SIG-M5 (cell line): ENCODE measurements at regions not wholly inside any gene's neighbourhood (a gene's known extent, or its start where the extent isn't known, plus 50 kb on each side); places are given as distances from the start of the nearest gene placed in this dataset.

ENCODE experiments used
- DNase-seq: peaks from one replicate; lab custom pipeline; 2025; lab: John Stamatoyannopoulos, UW

DNA sequence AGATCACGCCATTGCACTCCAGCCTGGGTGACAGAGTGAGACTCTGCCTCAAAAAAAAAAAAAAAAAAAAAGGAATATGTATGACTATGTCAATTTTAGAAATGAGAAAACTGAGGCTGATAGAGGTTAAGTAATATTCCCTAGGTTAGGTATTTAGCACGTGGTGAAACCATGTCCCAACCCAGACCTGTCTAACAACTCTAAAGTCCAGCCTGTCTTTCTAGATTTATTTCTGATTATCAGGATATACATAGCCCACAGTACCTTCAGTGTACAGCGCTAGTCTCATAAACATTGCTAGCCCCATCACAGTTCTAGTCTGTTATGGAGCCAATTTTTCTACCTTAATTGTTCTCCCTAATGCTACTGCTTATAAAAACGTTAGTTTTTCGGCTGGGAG is 88.4 kb upstream of the RAP2B start:
- no peak for DNase-seq

DNA sequence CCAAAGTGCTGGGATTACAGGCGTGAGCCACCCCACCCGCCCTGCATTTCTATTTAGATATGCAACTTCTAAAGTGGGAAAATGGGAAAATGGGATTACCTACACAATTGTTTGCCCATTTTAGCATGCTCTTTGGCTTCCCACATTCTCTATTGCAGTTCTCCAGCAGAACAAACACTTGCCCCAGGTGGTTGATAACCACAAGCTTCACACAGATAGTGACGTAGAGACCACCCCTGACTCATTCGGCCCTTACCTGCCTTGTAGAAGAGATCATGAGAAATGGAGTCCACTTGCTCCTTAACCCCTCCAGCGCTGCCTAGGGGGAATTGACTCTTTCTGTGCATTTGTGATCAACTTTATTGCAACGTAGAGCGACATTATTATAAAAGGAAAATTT is 83.2 kb upstream of the RAP2B start:
- DNase-seq = no peak

- no peak for DNase-seq
Observed at GRCh38 chr3:153079386-153079785, 82.6 kb upstream of the RAP2B start.

DNA sequence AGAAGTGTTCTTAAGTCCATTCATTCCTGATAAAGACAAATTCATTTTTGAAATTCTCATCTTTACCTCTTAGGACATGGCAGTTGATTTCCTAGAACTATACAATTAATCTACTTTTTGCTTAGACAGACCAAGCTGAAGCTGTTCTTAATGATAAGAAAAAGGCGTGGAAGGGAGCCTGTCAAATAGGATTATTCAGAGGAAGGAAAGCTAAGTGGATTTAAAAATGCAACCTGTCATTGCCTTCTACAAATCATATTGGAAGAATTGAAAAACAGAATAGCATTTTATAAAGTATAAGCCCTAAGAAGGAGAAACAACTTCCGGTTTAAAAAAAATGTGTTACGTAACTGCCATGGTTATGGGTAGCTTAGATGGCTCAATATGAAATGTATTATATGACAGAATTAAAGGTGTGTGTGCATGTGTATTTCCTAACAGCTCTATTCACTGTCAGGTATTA is 81.2 kb upstream of the RAP2B start:
- no peak for DNase-seq

GRCh38 chr3:153084431-153084830 is 77.6 kb upstream of the RAP2B start:
- no peak for DNase-seq

- DNase-seq = no peak
Observed at GRCh38 chr3:153087595-153088566, 74.1 kb upstream of the RAP2B start.

DNA sequence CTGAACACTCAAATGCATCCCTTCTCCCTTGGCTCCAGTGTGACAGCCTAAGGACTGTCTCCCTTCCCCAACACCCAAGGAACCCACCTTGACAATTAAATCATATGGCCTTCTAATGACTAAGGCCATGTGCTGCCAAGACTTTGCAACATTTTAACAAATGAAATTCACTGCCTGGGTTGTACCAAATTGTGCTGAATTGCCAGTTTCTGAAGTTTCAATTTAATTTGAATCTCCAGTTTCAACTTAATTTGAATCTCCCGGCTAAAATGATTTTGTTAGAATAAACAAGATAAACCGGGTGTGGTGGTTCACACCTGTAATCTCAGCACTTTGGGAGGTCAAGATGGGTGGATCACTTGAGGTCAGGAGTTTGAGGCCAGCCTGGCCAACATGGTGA is 72.4 kb upstream of the RAP2B start:
- no peak for DNase-seq

DNA sequence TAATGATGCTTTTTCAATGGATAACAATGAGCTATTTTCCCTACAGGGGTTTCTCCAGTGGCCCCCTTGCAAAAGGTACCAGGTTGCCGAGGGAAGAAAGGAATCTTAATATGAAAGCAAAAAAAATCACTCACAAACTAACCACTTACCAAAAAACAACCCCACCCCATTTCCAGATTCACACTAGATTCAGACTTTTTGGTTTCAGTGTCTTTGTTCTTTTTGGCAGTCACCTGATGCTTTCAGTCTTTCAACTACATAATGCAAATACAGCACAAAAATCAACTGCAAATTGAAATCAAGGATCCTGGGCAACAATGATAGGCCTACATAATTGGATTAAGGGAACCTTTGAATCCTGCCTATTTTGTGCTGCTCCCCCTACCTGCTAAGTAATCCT is 71.1 kb upstream of the RAP2B start:
- no peak for DNase-seq

GRCh38 chr3:153093629-153094028 is 68.4 kb upstream of the RAP2B start:
- no peak for DNase-seq

DNA sequence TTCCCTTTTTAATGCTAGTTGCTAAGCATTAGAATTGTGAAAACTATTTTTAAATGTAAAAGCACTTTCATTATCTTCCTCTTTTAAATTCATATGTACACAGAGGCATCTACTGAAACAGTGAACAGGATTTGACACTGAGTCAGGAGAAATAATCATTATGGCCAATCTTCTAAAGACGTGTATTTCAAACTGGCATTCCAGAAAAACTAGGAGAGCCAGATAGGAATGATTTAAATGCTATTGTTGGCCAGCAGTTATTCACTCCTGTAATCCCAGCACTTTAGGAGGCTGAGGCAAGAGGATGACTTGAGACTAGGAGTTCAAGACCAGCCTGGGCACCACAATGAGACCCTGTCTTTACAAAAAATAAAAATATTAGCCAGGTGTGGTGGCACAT is 67.6 kb upstream of the RAP2B start:
- no peak for DNase-seq

DNA sequence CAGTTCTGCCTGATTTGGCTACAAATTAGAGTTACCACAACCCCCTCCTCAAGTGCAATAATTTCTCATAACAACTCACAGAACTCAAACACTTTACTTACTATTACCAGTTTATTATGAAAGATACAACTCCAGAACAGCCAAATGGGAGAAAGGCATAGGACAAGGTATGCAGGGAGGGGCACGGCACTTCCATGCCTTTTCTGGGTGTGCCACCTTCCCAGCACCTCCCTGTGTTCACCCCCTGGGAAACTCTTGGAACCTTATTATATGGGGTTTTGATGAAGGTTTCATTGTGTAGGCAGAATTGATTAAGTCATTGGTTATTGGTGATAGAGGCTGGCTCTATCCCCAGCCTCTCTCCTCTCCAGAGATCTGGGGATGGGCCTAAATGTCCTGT is 66.6 kb upstream of the RAP2B start:
- DNase-seq = no peak

DNA sequence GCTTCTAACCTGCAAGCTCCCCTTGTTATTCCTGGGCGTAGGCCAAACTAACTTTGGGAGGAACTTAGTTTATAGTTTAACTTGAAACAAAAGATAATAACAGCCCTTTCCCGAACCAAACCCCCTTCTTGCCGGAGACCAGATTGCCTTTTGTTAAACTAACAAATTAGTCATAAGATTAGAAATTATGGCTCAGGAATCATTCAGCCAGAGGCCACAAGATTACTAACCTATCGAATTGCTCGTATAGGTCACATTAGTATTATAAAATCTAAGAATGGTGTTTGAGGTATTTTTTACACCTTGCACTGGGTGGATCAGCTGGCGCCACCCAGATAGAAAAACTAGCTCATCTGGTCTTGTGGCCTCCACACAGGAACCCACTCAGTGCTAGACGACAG is 65.3 kb upstream of the RAP2B start:
- DNase-seq = no peak

GRCh38 chr3:153097213-153097612 is 64.8 kb upstream of the RAP2B start:
- no peak for DNase-seq

DNA sequence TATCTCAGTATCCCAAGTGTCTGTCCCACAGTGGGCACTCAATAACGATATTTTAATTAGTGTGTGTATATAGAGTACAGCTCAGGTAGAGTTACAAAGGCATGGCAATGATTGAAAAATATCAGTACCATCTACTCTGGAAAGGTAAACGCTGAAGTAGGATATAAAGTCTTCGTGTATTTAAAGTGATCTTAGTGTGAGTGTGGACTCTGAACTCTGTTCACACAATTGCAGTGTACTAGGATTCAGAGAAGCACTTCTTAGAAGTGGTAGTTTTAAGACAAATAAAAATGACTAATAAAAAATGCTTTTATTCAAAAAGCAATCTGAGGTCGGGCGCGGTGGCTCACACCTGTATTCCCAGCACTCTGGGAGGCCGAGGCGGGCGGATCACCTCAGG is 62.9 kb upstream of the RAP2B start:
- DNase-seq = no peak

GRCh38 chr3:153103406-153103945 is 58.5 kb upstream of the RAP2B start:
- DNase-seq = no peak

DNA sequence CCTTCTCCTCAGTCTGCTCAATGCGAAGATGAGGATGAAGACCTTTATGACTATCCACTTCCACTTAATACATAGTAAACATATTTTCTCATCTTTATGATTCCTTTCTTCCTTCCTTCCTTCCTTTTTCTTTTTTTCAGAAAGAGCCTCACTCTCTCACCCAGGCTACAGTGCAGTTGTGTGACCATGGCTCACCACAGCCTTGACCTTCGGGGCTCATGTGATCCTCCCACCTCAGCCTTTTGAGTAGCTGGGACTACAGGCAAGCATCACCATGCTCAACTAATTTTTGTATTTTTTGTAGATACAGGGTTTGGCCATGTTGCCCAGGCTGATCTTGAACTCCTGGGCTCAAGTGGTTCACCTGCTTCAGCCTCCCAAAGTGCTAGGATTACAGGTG is 52.0 kb upstream of the RAP2B start:
- DNase-seq = no peak

GRCh38 chr3:153111016-153111415 is 51.0 kb upstream of the RAP2B start:
- no peak for DNase-seq
